HepG2 (cell line): ENCODE measurements at regions not wholly inside any gene's neighbourhood (a gene's known extent, or its start where the extent isn't known, plus 50 kb on each side); places are given as distances from the start of the nearest gene placed in this dataset.

ENCODE experiments used
- ATAC-seq: fragments of 200-7000 bp; cut with Tn5 transposase; 3 replicates; pipeline ENCODE4 v1.9.1; 2020; ENCODE audit warnings: mild to moderate bottlenecking, moderate library complexity
- BruUV-seq: library from RNA; stranded (reverse); fragments of 400-500 nt; replicated peaks from 2 replicates; lab custom pipeline; 2021; lab: Mats Ljungman, UMichigan
- CTCF ChIA-PET: fragments of 300-600 bp; formaldehyde crosslinking; extraction: SDS; loops from one replicate; lab custom pipeline; 2021; ENCODE audit warnings: low total read pairs, inconsistent platforms, low intra/inter-chr PET ratio; lab: Yijun Ruan, JAX
- POLR2A ChIA-PET: fragments of 350-600 bp; sonication (Branson Sonifier 250); formaldehyde crosslinking; loops from one replicate; lab custom pipeline; 2020; ENCODE audit warnings: antibody characterized with exemption, inconsistent platforms; lab: Yijun Ruan, JAX
- DNase-seq: peaks from one replicate; pipeline ENCODE4 v3.0.0-alpha.2; 2015; ENCODE audit warnings: low spot score
- FAIRE-seq: peaks from 3 replicates; lab custom pipeline; 2011; peaks lifted over from hg19 to GRCh38; lab: Jason Lieb, UNC
- H2AFZ ChIP-seq: one replicate; pipeline ENCODE4 v1.6.1; 2011; ENCODE audit warnings: low read length, inconsistent platforms
- H3K27ac ChIP-seq: fragments of 300-600 bp; 3 replicates; pipeline ENCODE4 v1.8.0; 2011; ENCODE audit warnings: mixed run types, mild to moderate bottlenecking, mixed read lengths, low read length, inconsistent platforms; ENCODE audit not compliant: insufficient read depth; ENCODE audit errors: extremely low read length
- H3K27me3 ChIP-seq, 2 experiments: fragments of 200-600 bp in 1 of 2; 2 replicates in 1 of 2; 3 replicates in 1 of 2; pipeline versions ENCODE4 v1.6.0 to v1.8.0; 2011; ENCODE audit warnings: low read length in 2 of 2, mild to moderate bottlenecking in 2 of 2, moderate library complexity in 2 of 2, inconsistent platforms in 1 of 2; ENCODE audit not compliant: insufficient read depth in 2 of 2, control insufficient read depth in 1 of 2
- H3K36me3 ChIP-seq, 2 experiments: fragments of 200-600 bp in 1 of 2; replicated peaks in 1 of 2; 2 replicates in 1 of 2; 3 replicates in 1 of 2; pipeline versions ENCODE4 v1.5.1 to v1.8.0; 2011; ENCODE audit warnings: low read length in 2 of 2, inconsistent platforms in 1 of 2; ENCODE audit not compliant: insufficient read depth in 2 of 2, control insufficient read depth in 1 of 2
- H3K4me1 ChIP-seq: 2 replicates; pipeline ENCODE4 v1.5.1; 2012; ENCODE audit warnings: low read length, inconsistent platforms; ENCODE audit not compliant: insufficient read depth
- H3K4me2 ChIP-seq: 2 replicates; pipeline ENCODE4 v1.6.0; 2011; ENCODE audit warnings: low read depth, low read length, inconsistent platforms
- H3K4me3 ChIP-seq, 3 experiments: fragments of 200-600 bp in 1 of 3; sonication (generic), shearing (Covaris generic) in 1 of 3; replicated peaks in 1 of 3; 2 replicates each; pipeline ENCODE4 v1.5.1; 2011 to 2016; ENCODE audit warnings: low read length in 3 of 3, inconsistent platforms in 2 of 3, low read depth in 2 of 3, mild to moderate bottlenecking in 2 of 3, control low read depth in 1 of 3, mixed read lengths in 1 of 3; ENCODE audit not compliant: insufficient read depth in 1 of 3
- H3K79me2 ChIP-seq: one replicate; pipeline ENCODE4 v1.6.1; 2011; ENCODE audit warnings: low read length, inconsistent platforms; ENCODE audit not compliant: insufficient read depth
- H3K9ac ChIP-seq: 2 replicates; pipeline ENCODE4 v1.6.0; 2011; ENCODE audit warnings: mild to moderate bottlenecking, low read depth, low read length, inconsistent platforms; ENCODE audit not compliant: insufficient read depth
- H3K9me3 ChIP-seq: 2 replicates; pipeline ENCODE4 v1.5.1; 2012; ENCODE audit warnings: mild to moderate bottlenecking, low read length
- H4K20me1 ChIP-seq: 2 replicates; pipeline ENCODE4 v1.6.0; 2011; ENCODE audit warnings: inconsistent platforms, mild to moderate bottlenecking, low read length, moderate library complexity; ENCODE audit not compliant: insufficient read depth
- BRCA1 ChIP-seq: sonication (generic); formaldehyde crosslinking; IDR thresholded peaks from 2 replicates; pipeline ENCODE4 v1.4.0; 2020; ENCODE audit warnings: missing genetic modification reagents
- CCAR2 ChIP-seq: fragments of 200-400 bp; formaldehyde crosslinking; optimal IDR thresholded peaks from 2 replicates; pipeline ENCODE3; 2018; ENCODE audit warnings: low read depth, mild to moderate bottlenecking, low read length, moderate library complexity
- MBNL3 ChIP-seq: fragments of 250-450 bp; sonication (Bioruptor Pico); conservative IDR thresholded peaks from 2 replicates; pipeline ENCODE4 v1.8.0; 2022; ENCODE audit warnings: mild to moderate bottlenecking, inconsistent platforms
- MIER2 ChIP-seq: IDR thresholded peaks from 2 replicates; pipeline ENCODE4 v1.6.1; 2016; ENCODE audit warnings: missing biosample characterization, missing genetic modification reagents
- PLSCR1 ChIP-seq: sonication (generic); formaldehyde crosslinking; IDR thresholded peaks from 2 replicates; pipeline ENCODE4 v1.5.0; 2020; ENCODE audit warnings: missing genetic modification reagents, mild to moderate bottlenecking, borderline replicate concordance
- POLR2AphosphoS5 ChIP-seq: IDR thresholded peaks from 2 replicates; pipeline ENCODE4 v1.6.1; 2012; ENCODE audit warnings: low read depth, low read length
- ZFP36L1 ChIP-seq: sonication (generic); formaldehyde crosslinking; IDR thresholded peaks from 2 replicates; pipeline ENCODE4 v1.8.0; 2022; ENCODE audit warnings: mild to moderate bottlenecking, missing genetic modification reagents, moderate library complexity
- ZNF580 ChIP-seq: IDR thresholded peaks from 2 replicates; pipeline ENCODE4 v1.6.1; 2016; ENCODE audit warnings: low read depth, borderline replicate concordance
- WGBS: methylation state at CpG from one replicate; pipeline ENCODE4 v1.1.6; 2017; ENCODE audit warnings: low lambda C conversion rate; 5-methylcytosine and 5-hydroxymethylcytosine counted together
- in situ Hi-C: cut with HindIII; loops from 2 replicates; pipeline ENCODE4 v1.10.0; 2017; ENCODE audit warnings: low pct_unique_long_range_greater_than_20kb; ENCODE audit not compliant: extremely low pct_ligation_motif_present
- intact Hi-C: fragments of 100-400 bp; cut with micrococcal nuclease; formaldehyde crosslinking; loops from one replicate; pipeline ENCODE4 v1.10.0; 2022; ENCODE audit not compliant: unreplicated experiment

- no peaks in the 10 kb centered on the region for H3K4me1 ChIP-seq
- peak; percentile 13 for DNase-seq
- 4% methylated on average over 4 of the region's 4 CpGs for WGBS
- ChIA-PET CTCF (no interaction called here), POLR2A (no interaction called here)
- no peak overlapping the region for H3K4me3 ChIP-seq
- no peak for ATAC-seq
- 0 out of 2 replicates have a peak, but pooled peaks cover 8% of the 10 kb centered on the region for H3K9me3 ChIP-seq
- H3K4me2 ChIP-seq: no peak overlapping the region
- no peaks in the 10 kb centered on the region; a peak in 1 of 5 replicates for H3K27me3 ChIP-seq
- in situ Hi-C loops (no loop called here), intact Hi-C loops (no loop called here)
- H3K79me2 ChIP-seq: no peaks in the 10 kb centered on the region
- no peaks in the 10 kb centered on the region for H4K20me1 ChIP-seq
- H2AFZ ChIP-seq: no peak overlapping the region
- H3K9ac ChIP-seq: no peak overlapping the region
- BruUV-seq: no TSS peak
- TF ChIP-seq CCAR2: no peak
- no peaks in the 10 kb centered on the region for H3K36me3 ChIP-seq
- no peak for FAIRE-seq
- H3K27ac ChIP-seq: no peak overlapping the region
Measured at GRCh38 chr5:51225789-51226742, 157.2 kb upstream of the ISL1 start.

- Histone ChIP-seq H3K27ac (no peak overlapping the region), H3K9me3 (peaks cover 15% of the 10 kb centered on the region; the same call in 1 of the 2 replicates), H3K9ac (no peak overlapping the region), H3K4me3 (no peak overlapping the region), H2AFZ (no peak overlapping the region), H3K4me1 (no peaks in the 10 kb centered on the region), H3K27me3 (no peaks in the 10 kb centered on the region; a peak in 1 of 5 replicates), H3K4me2 (no peak overlapping the region), H3K79me2 (no peaks in the 10 kb centered on the region)
- no TSS peak for BruUV-seq
- in situ Hi-C loops (no loop called here), intact Hi-C loops (no loop called here)
- TF ChIP-seq MIER2 (no peak), BRCA1 (CRISPR knock-in tag) (no peak), ZNF580 (CRISPR knock-in tag) (no peak), ZFP36L1 (CRISPR knock-in tag) (no peak), MBNL3 (CRISPR knock-in tag) (no peak), POLR2AphosphoS5 (no peak), PLSCR1 (CRISPR knock-in tag) (no peak)
- TF ChIP-seq, all 625 proteins: peak for 0
- CTCF ChIA-PET: no interaction called here
- 2% methylated on average over 3 of the region's 5 CpGs for WGBS
- ATAC-seq (no peak), DNase-seq (no peak), FAIRE-seq (no peak)
- POLR2A ChIA-PET: no interaction called here
- Histone ChIP-seq H3K36me3 (no peaks in the 10 kb centered on the region), H4K20me1 (no peaks in the 10 kb centered on the region)
Measured at GRCh38 chr5:51227963-51228470, 155.2 kb upstream of the ISL1 start.
